Activated naive CD8-positive, alpha-beta T cell treated with anti-CD3 and anti-CD28 coated beads for 36 hours (primary cell): ENCODE measurements at regions not wholly inside any gene's neighbourhood (a gene's known extent, or its start where the extent isn't known, plus 50 kb on each side); places are given as distances from the start of the nearest gene placed in this dataset.

ENCODE experiments used
- DNase-seq: peaks from one replicate; pipeline ENCODE4 v3.0.0; 2021
- H3K27ac Mint-ChIP-seq: one replicate; pipeline ENCODE4 v1.8.0; 2022; ENCODE audit warnings: mild to moderate bottlenecking, moderate library complexity, mixed read lengths
- H3K27me3 Mint-ChIP-seq: one replicate; pipeline ENCODE4 v1.8.0; 2022; ENCODE audit warnings: mild to moderate bottlenecking, mixed read lengths
- H3K36me3 Mint-ChIP-seq: one replicate; pipeline ENCODE4 v1.8.0; 2021; ENCODE audit warnings: mild to moderate bottlenecking, mixed read lengths
- H3K4me1 Mint-ChIP-seq: one replicate; pipeline ENCODE4 v1.8.0; 2021; ENCODE audit warnings: mixed read lengths
- H3K4me3 Mint-ChIP-seq: one replicate; pipeline ENCODE4 v1.8.0; 2022; ENCODE audit warnings: mild to moderate bottlenecking, moderate library complexity, mixed read lengths
- H3K9me3 Mint-ChIP-seq: one replicate; pipeline ENCODE4 v1.8.0; 2022; ENCODE audit warnings: mixed read lengths

DNA sequence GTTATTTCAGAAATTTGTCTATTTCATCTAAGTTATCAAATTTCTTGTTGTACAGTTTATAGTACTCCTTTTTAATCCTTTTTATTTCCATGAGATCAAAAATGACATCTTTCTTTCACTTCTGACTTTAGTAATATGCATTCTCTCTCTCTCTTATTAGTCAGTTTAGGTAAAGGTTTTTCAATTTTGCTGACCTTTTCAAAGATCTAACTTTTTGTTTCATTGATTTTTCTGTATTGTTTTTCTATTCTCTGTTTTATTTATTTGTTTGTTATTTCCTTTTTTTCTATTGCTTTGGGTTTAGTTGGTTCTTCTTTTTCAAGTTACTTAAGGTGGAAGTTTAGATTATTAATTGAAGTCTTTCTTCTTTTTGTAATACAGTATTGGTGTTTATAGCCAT is 294.2 kb downstream of the CCDC85A start:
- DNase-seq, result no peak
- H3K27me3 Mint-ChIP-seq, result no peaks in the 10 kb centered on the region
- no peaks in the 10 kb centered on the region for H3K4me1 Mint-ChIP-seq
- H3K9me3 Mint-ChIP-seq, result peaks cover 3% of the 10 kb centered on the region
- H3K27ac Mint-ChIP-seq, result no peak overlapping the region
- no peaks in the 10 kb centered on the region for H3K36me3 Mint-ChIP-seq
- no peak overlapping the region for H3K4me3 Mint-ChIP-seq

DNA sequence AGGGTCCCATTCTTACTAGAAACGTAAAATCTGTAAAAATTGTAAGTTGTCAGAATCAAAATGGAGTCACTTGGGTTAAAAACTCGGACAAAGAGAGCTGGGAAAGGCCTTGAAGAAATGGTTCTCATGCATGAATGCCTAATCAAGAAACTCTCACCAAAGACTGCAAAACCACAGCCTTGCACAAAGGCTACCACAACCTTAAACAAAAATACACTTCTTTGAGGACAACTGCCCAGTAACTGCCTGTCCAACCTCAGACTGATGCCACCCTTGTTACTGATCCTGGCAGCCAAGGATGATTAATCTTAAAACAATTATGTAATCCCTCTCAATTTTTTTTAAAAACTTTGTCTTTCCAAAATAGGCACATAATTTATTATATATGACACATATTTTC is 299.3 kb downstream of the CCDC85A start:
- DNase-seq, result no peak
- Mint-ChIP-seq H3K4me3 (no peak overlapping the region), H3K27me3 (no peaks in the 10 kb centered on the region), H3K9me3 (peaks cover 4% of the 10 kb centered on the region), H3K36me3 (no peaks in the 10 kb centered on the region), H3K27ac (no peak overlapping the region), H3K4me1 (no peaks in the 10 kb centered on the region)

DNA sequence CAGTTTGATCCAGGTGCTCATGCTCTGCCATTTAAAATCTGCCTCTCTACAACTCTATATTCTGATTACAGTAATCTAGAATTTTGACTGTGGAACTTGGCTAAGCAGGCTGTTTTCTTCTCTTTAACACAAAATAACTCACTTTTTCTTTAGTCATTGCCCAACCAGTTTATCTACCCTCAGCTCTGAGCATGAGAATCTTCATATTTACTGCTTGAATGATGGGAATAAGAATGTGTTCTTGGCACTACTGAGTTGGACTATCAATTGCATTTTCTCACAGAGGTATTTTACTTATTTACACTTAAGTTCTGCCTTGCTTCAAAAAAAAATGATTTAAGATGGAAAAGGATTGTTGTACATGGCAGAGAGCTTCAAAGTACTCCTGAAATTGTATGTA is 301.1 kb downstream of the CCDC85A start:
- H3K4me1 Mint-ChIP-seq, result no peaks in the 10 kb centered on the region

DNA sequence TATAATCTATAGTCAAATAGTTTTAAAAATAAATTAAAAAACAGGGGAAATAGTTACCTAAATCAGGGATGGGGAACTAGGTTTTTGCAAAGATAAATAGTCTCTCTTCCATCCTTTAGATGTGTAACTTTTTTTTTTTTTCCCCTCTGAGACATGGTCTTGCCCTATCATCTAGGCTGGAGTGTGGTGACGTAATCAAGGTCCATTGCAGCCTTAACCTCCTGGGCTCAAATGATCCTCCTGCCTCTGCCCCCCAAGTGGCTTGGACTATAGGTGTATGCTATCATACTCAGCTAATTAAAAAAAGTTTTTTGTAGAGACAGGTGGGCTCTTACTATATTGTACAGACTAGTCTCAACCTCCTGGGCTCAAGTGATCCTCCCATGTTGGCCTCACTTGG is 316.5 kb downstream of the CCDC85A start:
- Mint-ChIP-seq H3K27ac (no peak overlapping the region), H3K4me3 (no peak overlapping the region), H3K36me3 (no peaks in the 10 kb centered on the region), H3K9me3 (peaks cover 14% of the 10 kb centered on the region), H3K4me1 (no peaks in the 10 kb centered on the region), H3K27me3 (no peaks in the 10 kb centered on the region)
- DNase-seq, result no peak

More for the DNA sequence above, 301.1 kb downstream of the CCDC85A start:
- DNase-seq, result no peak
- no peak overlapping the region for H3K27ac Mint-ChIP-seq
- no peaks in the 10 kb centered on the region for H3K27me3 Mint-ChIP-seq
- H3K9me3 Mint-ChIP-seq, result peaks cover 3% of the 10 kb centered on the region
- H3K4me3 Mint-ChIP-seq, result no peak overlapping the region
- no peaks in the 10 kb centered on the region for H3K36me3 Mint-ChIP-seq

DNA sequence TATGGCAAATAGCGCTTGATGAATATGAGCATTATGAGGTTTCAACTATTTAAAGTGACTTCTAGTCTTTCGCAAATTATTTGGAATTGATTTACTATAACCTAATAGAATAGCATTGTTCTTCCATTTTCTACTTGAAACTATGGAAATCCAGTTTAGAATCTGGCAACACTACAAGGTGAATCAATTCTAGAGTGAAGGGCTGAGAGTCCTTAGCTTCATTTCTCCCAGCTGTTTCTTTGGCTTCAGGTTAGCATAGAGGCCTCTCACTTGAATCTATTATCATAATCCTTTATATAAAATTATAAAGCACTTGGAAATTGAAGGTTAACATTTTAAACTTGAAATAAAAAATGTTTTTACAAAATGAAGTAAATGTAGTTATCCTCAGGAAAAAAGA is 318.8 kb downstream of the CCDC85A start:
- no peak overlapping the region for H3K4me3 Mint-ChIP-seq
- no peaks in the 10 kb centered on the region for H3K27me3 Mint-ChIP-seq
- H3K4me1 Mint-ChIP-seq, result no peaks in the 10 kb centered on the region
- no peak for DNase-seq
- peaks cover 4% of the 10 kb centered on the region for H3K9me3 Mint-ChIP-seq
- H3K27ac Mint-ChIP-seq, result no peak overlapping the region
- no peaks in the 10 kb centered on the region for H3K36me3 Mint-ChIP-seq

DNA sequence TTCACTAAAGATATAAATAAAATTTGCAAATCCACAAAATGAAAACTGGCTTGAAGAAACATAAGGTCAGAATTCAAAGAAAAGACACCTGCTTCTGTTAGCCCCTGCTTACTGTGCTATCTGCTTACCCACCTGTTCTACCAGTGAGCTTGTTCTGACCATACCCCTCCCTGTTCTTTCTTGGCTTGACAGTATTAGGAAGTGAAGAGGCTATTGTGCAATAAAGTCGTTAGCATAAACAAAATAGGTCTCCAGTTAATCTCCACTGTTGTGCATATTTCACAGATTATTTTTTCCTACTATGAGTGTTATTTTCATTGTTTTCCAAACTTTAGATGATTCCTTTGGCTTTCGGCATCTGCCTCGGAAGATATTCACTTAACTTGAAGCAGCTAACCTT is 322.1 kb downstream of the CCDC85A start:
- H3K27ac Mint-ChIP-seq, result no peak overlapping the region
- peaks cover 4% of the 10 kb centered on the region for H3K9me3 Mint-ChIP-seq
- no peaks in the 10 kb centered on the region for H3K4me1 Mint-ChIP-seq
- no peaks in the 10 kb centered on the region for H3K27me3 Mint-ChIP-seq
- H3K36me3 Mint-ChIP-seq, result no peaks in the 10 kb centered on the region
- no peak for DNase-seq
- no peak overlapping the region for H3K4me3 Mint-ChIP-seq

DNA sequence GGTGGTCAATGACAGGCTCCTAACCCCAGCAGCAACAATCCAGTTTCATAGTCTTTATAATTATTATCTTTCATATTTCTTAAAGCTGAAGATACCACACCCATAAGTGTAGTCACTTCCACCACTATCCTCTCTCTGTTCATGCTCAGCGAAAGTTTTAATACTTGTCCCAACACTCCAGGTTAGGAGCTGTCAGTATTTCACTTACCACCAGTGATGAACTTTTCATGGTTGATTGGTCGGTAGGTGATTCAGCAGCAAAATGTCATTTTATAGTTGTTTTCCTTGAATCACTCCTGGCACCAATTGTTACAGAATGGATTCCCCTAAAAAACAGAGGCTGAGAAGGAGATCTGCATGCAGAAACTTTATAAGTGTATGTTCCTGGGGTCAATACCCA is 324.9 kb downstream of the CCDC85A start:
- H3K27me3 Mint-ChIP-seq, result no peaks in the 10 kb centered on the region
- peaks cover 4% of the 10 kb centered on the region for H3K9me3 Mint-ChIP-seq
- H3K36me3 Mint-ChIP-seq, result no peaks in the 10 kb centered on the region
- H3K4me1 Mint-ChIP-seq, result no peaks in the 10 kb centered on the region
- no peak overlapping the region for H3K27ac Mint-ChIP-seq
- DNase-seq, result no peak
- no peak overlapping the region for H3K4me3 Mint-ChIP-seq

DNA sequence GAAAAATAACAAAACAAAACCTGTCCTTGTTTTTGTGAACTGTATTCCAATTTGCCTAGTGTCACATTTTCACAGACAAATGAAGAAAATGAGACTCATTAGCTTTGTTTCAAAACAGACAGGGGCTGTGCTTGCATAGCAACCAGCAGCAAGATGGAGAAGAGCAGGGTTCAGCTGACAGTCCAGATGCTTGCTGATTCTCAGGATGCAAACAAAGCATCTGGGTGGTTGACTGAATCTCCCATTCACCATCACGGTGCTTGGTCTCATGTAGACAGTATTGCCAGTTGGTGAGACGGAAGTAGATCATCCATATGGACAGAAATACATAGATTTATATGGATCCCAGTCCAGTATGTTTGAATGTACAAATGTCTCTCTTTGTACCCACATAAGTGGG is 326.8 kb downstream of the CCDC85A start:
- no peak for DNase-seq
- H3K9me3 Mint-ChIP-seq, result peaks cover 2% of the 10 kb centered on the region
- no peak overlapping the region for H3K27ac Mint-ChIP-seq
- no peaks in the 10 kb centered on the region for H3K36me3 Mint-ChIP-seq
- no peaks in the 10 kb centered on the region for H3K27me3 Mint-ChIP-seq
- H3K4me1 Mint-ChIP-seq, result no peaks in the 10 kb centered on the region
- no peak overlapping the region for H3K4me3 Mint-ChIP-seq

DNA sequence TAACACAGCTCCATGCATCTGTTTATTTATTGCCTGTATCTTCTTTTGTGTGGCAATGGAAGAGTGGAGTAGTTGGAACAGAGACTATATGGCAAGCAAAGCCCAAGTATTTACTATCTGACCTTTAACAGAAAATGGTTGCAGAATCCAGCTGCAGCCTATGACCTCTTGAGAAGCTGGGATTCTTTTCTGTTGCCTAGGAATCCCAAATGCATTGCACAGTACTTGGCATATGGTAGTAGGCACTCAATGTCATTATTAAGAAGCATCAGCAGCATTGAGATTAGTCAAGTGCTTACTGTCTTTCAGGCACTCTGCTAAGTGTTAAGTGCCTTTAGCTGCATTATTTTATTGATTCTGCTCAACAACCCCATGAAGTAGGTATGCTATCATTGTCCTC is 331.6 kb downstream of the CCDC85A start:
- H3K9me3 Mint-ChIP-seq, result peaks cover 1% of the 10 kb centered on the region
- H3K4me1 Mint-ChIP-seq, result no peaks in the 10 kb centered on the region
- H3K4me3 Mint-ChIP-seq, result no peak overlapping the region
- H3K36me3 Mint-ChIP-seq, result no peaks in the 10 kb centered on the region
- no peaks in the 10 kb centered on the region for H3K27me3 Mint-ChIP-seq
- no peak for DNase-seq
- H3K27ac Mint-ChIP-seq, result no peak overlapping the region

DNA sequence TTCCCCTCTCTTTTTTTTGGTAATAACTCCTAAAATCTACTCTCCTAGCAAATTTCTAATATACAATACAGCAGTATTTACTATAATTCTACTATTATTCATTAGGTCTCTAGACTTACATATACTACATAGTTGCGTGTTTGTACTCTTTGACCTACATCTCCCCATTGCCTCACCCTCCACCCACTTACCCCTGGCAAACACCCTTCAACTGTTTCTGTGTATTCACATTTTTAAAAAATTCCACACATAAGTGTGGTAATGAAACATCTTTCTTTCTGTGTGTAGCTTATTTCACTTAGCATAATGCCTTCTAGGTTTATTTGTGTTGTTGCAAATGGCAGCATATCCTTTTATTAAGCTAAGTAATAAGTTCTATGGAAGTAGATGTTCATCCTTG is 336.0 kb downstream of the CCDC85A start:
- DNase-seq, result no peak
- Mint-ChIP-seq H3K9me3 (peaks cover 1% of the 10 kb centered on the region), H3K36me3 (no peaks in the 10 kb centered on the region), H3K27me3 (no peaks in the 10 kb centered on the region), H3K4me3 (no peak overlapping the region), H3K4me1 (no peaks in the 10 kb centered on the region), H3K27ac (no peak overlapping the region)

DNA sequence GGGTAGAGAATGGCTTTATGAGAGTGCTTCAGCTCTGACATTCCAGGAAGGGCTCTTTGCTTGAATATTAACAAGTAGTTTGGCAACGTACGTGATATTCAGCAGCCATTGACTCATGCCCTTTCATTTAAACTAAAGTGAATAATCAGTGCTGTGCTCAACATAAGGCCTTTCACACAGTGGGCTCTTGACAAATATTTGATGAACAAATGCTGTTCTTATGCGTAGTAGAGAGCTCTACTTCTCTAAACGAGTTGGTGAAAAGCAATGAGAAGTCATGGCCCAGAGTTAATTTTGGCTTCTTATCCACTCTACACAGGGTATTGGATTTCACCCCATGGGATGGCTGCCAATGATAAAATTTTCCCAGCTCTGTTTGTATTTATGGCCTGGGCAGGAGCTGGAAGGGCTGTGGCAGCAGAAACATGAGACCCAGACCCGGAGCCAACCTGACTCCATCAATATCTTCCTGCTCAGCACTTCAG is 338.9 kb downstream of the CCDC85A start:
- H3K27ac Mint-ChIP-seq, result no peak overlapping the region
- H3K4me1 Mint-ChIP-seq, result no peaks in the 10 kb centered on the region
- DNase-seq, result no peak
- no peaks in the 10 kb centered on the region for H3K36me3 Mint-ChIP-seq
- H3K9me3 Mint-ChIP-seq, result no peaks in the 10 kb centered on the region
- H3K4me3 Mint-ChIP-seq, result no peak overlapping the region
- no peaks in the 10 kb centered on the region for H3K27me3 Mint-ChIP-seq

DNA sequence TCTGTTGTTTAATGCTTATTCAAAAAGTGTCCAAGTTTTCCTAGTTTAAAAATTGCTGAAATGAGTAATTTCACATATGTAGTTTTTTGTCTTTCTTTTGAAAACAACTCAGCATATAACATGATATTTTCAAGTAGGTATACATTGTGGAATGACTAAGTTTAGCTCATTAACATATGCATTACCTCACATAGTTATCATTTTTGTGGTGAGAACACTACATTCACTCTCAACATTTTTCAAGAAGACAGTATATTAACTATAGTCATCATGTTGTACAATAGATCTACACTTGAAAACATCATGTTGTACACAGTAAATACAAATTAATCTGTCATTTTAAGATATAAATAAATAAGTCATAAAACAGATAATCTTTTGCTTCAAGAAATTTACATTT is 340.0 kb downstream of the CCDC85A start:
- no peak overlapping the region for H3K27ac Mint-ChIP-seq
- no peak overlapping the region for H3K4me3 Mint-ChIP-seq
- no peaks in the 10 kb centered on the region for H3K27me3 Mint-ChIP-seq

DNA sequence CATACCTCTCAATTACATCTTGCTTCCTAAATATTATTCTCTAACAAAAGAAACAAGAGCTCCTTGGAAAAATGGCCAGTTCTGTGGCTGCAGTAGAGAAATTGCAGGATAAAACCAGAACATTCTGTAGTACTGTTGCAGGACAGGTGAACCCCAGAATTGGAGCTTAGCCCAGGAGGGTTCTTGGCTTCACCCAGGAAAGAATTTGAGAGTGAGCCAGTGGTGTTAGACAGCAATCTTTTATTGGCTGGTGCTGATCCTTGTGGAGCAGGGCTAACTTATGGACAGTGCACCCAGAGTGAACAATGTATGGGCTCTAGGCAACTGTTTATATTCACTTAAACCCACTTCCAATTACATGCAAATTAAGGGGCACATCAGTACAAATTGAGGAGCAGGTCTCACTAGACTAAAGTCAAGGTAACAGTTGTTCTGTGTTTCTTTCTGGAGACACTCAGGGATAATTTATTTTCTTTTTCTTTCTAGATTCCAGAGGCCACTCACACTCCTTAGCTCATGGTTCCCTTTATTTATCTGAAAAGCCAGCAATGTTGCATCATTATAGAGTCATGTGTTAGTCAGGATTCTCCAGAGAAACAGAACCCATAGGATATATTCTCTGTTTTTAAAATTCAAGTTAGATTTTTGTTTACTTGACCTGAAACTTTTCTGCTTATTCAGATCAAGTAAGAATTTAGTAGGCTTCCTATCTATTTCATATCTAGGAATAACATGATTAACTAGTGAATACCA is 348.1 kb downstream of the CCDC85A start:
- H3K36me3 Mint-ChIP-seq, result no peaks in the 10 kb centered on the region
- H3K9me3 Mint-ChIP-seq, result no peaks in the 10 kb centered on the region
- no peaks in the 10 kb centered on the region for H3K4me1 Mint-ChIP-seq
- H3K27ac Mint-ChIP-seq, result no peak overlapping the region
- H3K27me3 Mint-ChIP-seq, result no peaks in the 10 kb centered on the region
- no peak for DNase-seq
- H3K4me3 Mint-ChIP-seq, result no peak overlapping the region

More for the DNA sequence above, 340.0 kb downstream of the CCDC85A start:
- H3K4me1 Mint-ChIP-seq, result no peaks in the 10 kb centered on the region
- no peaks in the 10 kb centered on the region for H3K36me3 Mint-ChIP-seq
- no peaks in the 10 kb centered on the region for H3K9me3 Mint-ChIP-seq
- no peak for DNase-seq

DNA sequence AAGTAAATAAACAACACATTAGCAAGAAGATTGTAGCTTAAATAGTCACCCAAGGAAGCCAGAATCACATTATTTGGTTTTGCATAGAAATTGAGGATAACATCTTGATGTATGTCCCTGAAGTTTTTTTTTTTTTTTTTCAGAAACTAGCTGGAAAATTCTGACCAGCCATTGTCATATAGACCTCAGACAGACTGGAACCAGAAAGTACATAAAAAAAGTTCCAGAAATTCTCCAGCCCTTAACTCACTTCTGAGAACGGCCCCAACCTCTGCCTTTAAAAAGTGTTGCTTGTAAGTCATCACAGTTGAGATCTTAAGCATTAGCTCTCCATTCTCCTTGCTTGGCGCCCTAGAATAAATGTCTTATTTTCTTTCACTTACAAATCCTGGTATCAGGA is 350.5 kb downstream of the CCDC85A start:
- Mint-ChIP-seq H3K4me1 (no peaks in the 10 kb centered on the region), H3K27ac (no peak overlapping the region), H3K36me3 (no peaks in the 10 kb centered on the region), H3K4me3 (no peak overlapping the region), H3K27me3 (no peaks in the 10 kb centered on the region), H3K9me3 (peaks cover 1% of the 10 kb centered on the region)
- no peak for DNase-seq

DNA sequence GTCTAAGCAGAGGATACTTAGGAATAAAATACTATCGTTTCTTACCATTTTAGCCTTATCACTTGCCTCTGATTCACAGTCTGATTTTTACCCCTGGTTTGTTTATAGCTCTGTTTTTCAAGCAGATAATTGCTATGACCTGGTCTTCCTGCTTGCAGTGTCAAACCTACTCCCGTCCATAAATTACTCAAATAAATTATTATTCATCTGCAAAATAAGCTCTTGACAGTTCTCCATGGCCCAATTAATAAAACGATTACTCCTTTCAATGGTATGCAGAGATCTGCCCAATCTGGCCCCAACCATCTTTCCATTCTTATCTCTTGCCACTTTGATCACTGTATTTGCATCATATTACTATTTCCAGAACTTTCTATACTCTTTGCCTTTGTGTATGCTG is 354.0 kb downstream of the CCDC85A start:
- Mint-ChIP-seq H3K27ac (no peak overlapping the region), H3K27me3 (no peaks in the 10 kb centered on the region), H3K9me3 (peaks cover 2% of the 10 kb centered on the region)

DNA sequence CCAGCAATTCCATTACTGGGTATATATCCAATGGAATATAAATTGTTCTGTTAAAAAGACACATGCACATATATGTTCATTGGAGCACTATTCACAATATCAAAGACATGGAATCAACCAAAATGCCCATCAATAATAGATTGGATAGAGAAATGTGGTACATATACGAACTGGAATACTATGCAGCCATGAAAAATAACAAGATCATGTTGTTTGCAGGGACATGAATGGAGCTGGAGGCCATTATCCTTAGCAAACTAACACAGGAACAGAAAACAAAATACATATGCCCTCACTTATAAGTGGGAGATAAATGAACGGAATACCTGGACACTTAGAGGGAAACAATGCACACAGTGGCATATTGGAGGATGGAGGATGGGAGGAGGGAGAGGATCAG is 355.8 kb downstream of the CCDC85A start:
- no peak for DNase-seq
- no peaks in the 10 kb centered on the region for H3K36me3 Mint-ChIP-seq
- H3K4me1 Mint-ChIP-seq, result no peaks in the 10 kb centered on the region
- no peak overlapping the region for H3K27ac Mint-ChIP-seq
- peaks cover 2% of the 10 kb centered on the region for H3K9me3 Mint-ChIP-seq
- H3K27me3 Mint-ChIP-seq, result no peaks in the 10 kb centered on the region
- H3K4me3 Mint-ChIP-seq, result no peak overlapping the region

More for the DNA sequence above, 354.0 kb downstream of the CCDC85A start:
- Mint-ChIP-seq H3K36me3 (no peaks in the 10 kb centered on the region), H3K4me3 (no peak overlapping the region), H3K4me1 (no peaks in the 10 kb centered on the region)
- DNase-seq, result no peak
